MM.1S (cell line): ENCODE measurements at regions not wholly inside any gene's neighbourhood (a gene's known extent, or its start where the extent isn't known, plus 50 kb on each side); places are given as distances from the start of the nearest gene placed in this dataset.
A peak's percentile ranks its signal among the peaks of the same experiment; 100 is the strongest.

Experiments used
- DNase-seq: peaks from one replicate; pipeline ENCODE4 v3.0.0-alpha.2; 2015
- H2AFZ ChIP-seq: fragments of 300-600 bp; sonication (generic); 2 replicates; pipeline ENCODE4 v1.6.0; 2016; ENCODE audit warnings: antibody characterized with exemption, low read length
- H3F3A ChIP-seq: fragments of 300-600 bp; sonication (generic); 2 replicates; pipeline ENCODE4 v1.6.1; 2016; ENCODE audit warnings: mild to moderate bottlenecking, antibody characterized with exemption, low read length, moderate library complexity, mixed read lengths; ENCODE audit not compliant: insufficient read depth
- H3K27ac ChIP-seq: fragments of 300-600 bp; sonication (generic); 2 replicates; pipeline ENCODE4 v1.5.1; 2016; ENCODE audit warnings: mild to moderate bottlenecking, low read length
- H3K27me3 ChIP-seq: fragments of 300-600 bp; sonication (generic); replicated peaks from 2 replicates; pipeline ENCODE4 v1.6.0; 2016; ENCODE audit warnings: low read length; ENCODE audit not compliant: insufficient read depth
- H3K36me3 ChIP-seq: fragments of 300-600 bp; sonication (generic); replicated peaks from 2 replicates; pipeline ENCODE4 v1.6.1; 2016; ENCODE audit warnings: mild to moderate bottlenecking, low read length, mixed read lengths; ENCODE audit not compliant: insufficient read depth
- H3K4me1 ChIP-seq: fragments of 300-600 bp; sonication (generic); 2 replicates; pipeline ENCODE4 v1.6.1; 2016; ENCODE audit warnings: low read length, mixed read lengths
- H3K4me2 ChIP-seq: fragments of 300-600 bp; sonication (generic); 2 replicates; pipeline ENCODE4 v1.6.0; 2016; ENCODE audit warnings: low read depth, low read length
- H3K4me3 ChIP-seq: fragments of 300-600 bp; sonication (generic); 2 replicates; pipeline ENCODE4 v1.5.1; 2016; ENCODE audit warnings: low read length, mixed read lengths
- H3K79me2 ChIP-seq: fragments of 300-600 bp; sonication (generic); 2 replicates; pipeline ENCODE4 v1.6.1; 2016; ENCODE audit warnings: mixed run types, low read length, mixed read lengths
- H3K9ac ChIP-seq: fragments of 300-600 bp; sonication (generic); 2 replicates; pipeline ENCODE4 v1.6.1; 2016; ENCODE audit warnings: low read length, mixed read lengths
- H3K9me2 ChIP-seq: fragments of 300-600 bp; sonication (generic); replicated peaks from 2 replicates; pipeline ENCODE4 v1.6.1; 2016; ENCODE audit warnings: mild to moderate bottlenecking, low read length, mixed read lengths; ENCODE audit not compliant: insufficient read depth
- H3K9me3 ChIP-seq: fragments of 300-600 bp; sonication (generic); replicated peaks from 2 replicates; pipeline ENCODE4 v1.6.1; 2016; ENCODE audit warnings: mild to moderate bottlenecking, low read length, mixed read lengths; ENCODE audit not compliant: insufficient read depth
- H4K20me1 ChIP-seq: fragments of 300-600 bp; sonication (generic); 2 replicates; pipeline ENCODE4 v1.6.1; 2016; ENCODE audit warnings: mild to moderate bottlenecking, low read length, moderate library complexity, mixed read lengths; ENCODE audit not compliant: insufficient read depth
- CTCF ChIP-seq: fragments of 300-600 bp; sonication (generic); IDR thresholded peaks from 2 replicates; pipeline ENCODE4 v1.5.1; 2016; ENCODE audit warnings: antibody characterized with exemption, low read length, mixed read lengths
- EZH2 ChIP-seq: fragments of 300-600 bp; sonication (generic); optimal IDR thresholded peaks from 2 replicates; pipeline ENCODE3; 2017; ENCODE audit warnings: low read depth, mild to moderate bottlenecking, antibody characterized with exemption, low read length, mixed read lengths
- EZH2phosphoT487 ChIP-seq: fragments of 300-600 bp; sonication (generic); IDR thresholded peaks from 2 replicates; pipeline ENCODE4 v1.6.1; 2018; ENCODE audit warnings: antibody characterized with exemption, low read length

- Histone ChIP-seq H3K9me3 (no peaks in the 10 kb centered on the region), H3F3A (no peaks in the 10 kb centered on the region), H3K4me3 (no peak overlapping the region), H3K9me2 (no peaks in the 10 kb centered on the region), H3K4me1 (no peaks in the 10 kb centered on the region), H3K4me2 (no peak overlapping the region), H4K20me1 (no peaks in the 10 kb centered on the region), H3K79me2 (no peaks in the 10 kb centered on the region), H2AFZ (no peak overlapping the region; the same call in 1 of the 2 replicates), H3K27ac (no peak overlapping the region), H3K27me3 (no peaks in the 10 kb centered on the region), H3K36me3 (no peaks in the 10 kb centered on the region), H3K9ac (no peak overlapping the region)
- no peak for TF ChIP-seq CTCF
- TF ChIP-seq EZH2: no peak
- no peak for TF ChIP-seq EZH2phosphoT487
- DNase-seq: peak; percentile 17
Observed at GRCh38 chr1:229883504-229884200, 183.4 kb upstream of the GALNT2 start.

GRCh38 chr1:229884765-229885164, 182.3 kb upstream of the GALNT2 start:
- Histone ChIP-seq H3K9me3 (no peaks in the 10 kb centered on the region), H3K36me3 (no peaks in the 10 kb centered on the region), H3K9me2 (no peaks in the 10 kb centered on the region), H3K4me1 (no peaks in the 10 kb centered on the region), H3K4me2 (no peak overlapping the region), H3K79me2 (no peaks in the 10 kb centered on the region), H3K9ac (no peak overlapping the region), H3K27me3 (no peaks in the 10 kb centered on the region), H2AFZ (no peak overlapping the region), H3K27ac (no peak overlapping the region), H3K4me3 (no peak overlapping the region), H4K20me1 (no peaks in the 10 kb centered on the region), H3F3A (no peaks in the 10 kb centered on the region)
- TF ChIP-seq EZH2: no peak
- TF ChIP-seq CTCF: no peak
- TF ChIP-seq EZH2phosphoT487: no peak
- no peak for DNase-seq

- Histone ChIP-seq H3K27ac (no peak overlapping the region), H3K9me3 (no peaks in the 10 kb centered on the region), H3K4me3 (no peak overlapping the region), H3K36me3 (no peaks in the 10 kb centered on the region), H3K79me2 (no peaks in the 10 kb centered on the region), H3F3A (no peaks in the 10 kb centered on the region), H4K20me1 (no peaks in the 10 kb centered on the region), H3K9ac (no peak overlapping the region), H2AFZ (no peak overlapping the region), H3K27me3 (no peaks in the 10 kb centered on the region), H3K4me1 (no peaks in the 10 kb centered on the region), H3K4me2 (no peak overlapping the region), H3K9me2 (no peaks in the 10 kb centered on the region)
- no peak for DNase-seq
- TF ChIP-seq CTCF: no peak
- TF ChIP-seq EZH2: no peak
- TF ChIP-seq EZH2phosphoT487: no peak
Observed at GRCh38 chr1:229885568-229886495, 181.2 kb upstream of the GALNT2 start.
